IMR-90 (cell line): ENCODE measurements at regions not wholly inside any gene's neighbourhood (a gene's known extent, or its start where the extent isn't known, plus 50 kb on each side); places are given as distances from the start of the nearest gene placed in this dataset.

Source experiments
- ATAC-seq: fragments of 200-7000 bp; cut with Tn5 transposase; 2 replicates; pipeline ENCODE4 v1.9.1; 2020; ENCODE audit warnings: low read depth, mild to moderate bottlenecking, moderate library complexity
- BruUV-seq: library from RNA; stranded (reverse); fragments of 400-500 nt; replicated peaks from 2 replicates; lab custom pipeline; 2021; lab: Mats Ljungman, UMichigan
- CTCF ChIA-PET: fragments of 300-600 bp; formaldehyde crosslinking; extraction: SDS; loops from one replicate; lab custom pipeline; 2021; ENCODE audit warnings: antibody characterized with exemption; lab: Yijun Ruan, JAX
- POLR2A ChIA-PET: fragments of 300-600 bp; sonication (Branson Sonifier 250); formaldehyde crosslinking; loops from one replicate; lab custom pipeline; 2022; ENCODE audit warnings: antibody characterized with exemption; ENCODE audit not compliant: unreplicated experiment; lab: Charles Lee
- DNase-seq: peaks from one replicate; pipeline ENCODE4 v3.0.0; 2013
- H2AFZ ChIP-seq: replicated peaks from 2 replicates; pipeline ENCODE3; 2013; ENCODE audit warnings: low read length, mild to moderate bottlenecking; ENCODE audit not compliant: poor library complexity
- H2AK5ac ChIP-seq: 2 replicates; pipeline ENCODE4 v1.6.1; 2013; ENCODE audit warnings: low read depth, low read length, inconsistent platforms
- H2AK9ac ChIP-seq: replicated peaks from 2 replicates; pipeline ENCODE3; 2013; ENCODE audit warnings: mild to moderate bottlenecking, low read depth, low read length, moderate library complexity; ENCODE audit not compliant: poor library complexity
- H2BK120ac ChIP-seq: 2 replicates; pipeline ENCODE4 v1.6.1; 2013; ENCODE audit warnings: low read depth, low read length, inconsistent platforms
- H2BK15ac ChIP-seq: 3 replicates; pipeline ENCODE4 v1.6.1; 2013; ENCODE audit warnings: low read depth, low read length, inconsistent platforms
- H2BK20ac ChIP-seq: 2 replicates; pipeline ENCODE4 v1.6.1; 2013; ENCODE audit warnings: low read depth, mild to moderate bottlenecking, inconsistent platforms, low read length, moderate library complexity
- H2BK5ac ChIP-seq: 2 replicates; pipeline ENCODE4 v1.6.1; 2013; ENCODE audit warnings: mild to moderate bottlenecking, low read depth, low read length, inconsistent platforms; ENCODE audit not compliant: poor library complexity, severe bottlenecking
- H3K14ac ChIP-seq: replicated peaks from 2 replicates; pipeline ENCODE4 v1.6.1; 2013; ENCODE audit warnings: low read depth, low read length, inconsistent platforms
- H3K18ac ChIP-seq: 2 replicates; pipeline ENCODE4 v1.6.1; 2013; ENCODE audit warnings: low read depth, low read length, control low read depth
- H3K23ac ChIP-seq: 2 replicates; pipeline ENCODE4 v1.6.1; 2013; ENCODE audit warnings: low read depth, low read length, inconsistent platforms
- H3K27ac ChIP-seq: 2 replicates; pipeline ENCODE4 v1.5.1; 2013; ENCODE audit warnings: mild to moderate bottlenecking, control low read depth, low read length; ENCODE audit not compliant: insufficient read depth
- H3K27me3 ChIP-seq: 2 replicates; pipeline ENCODE4 v1.6.1; 2013; ENCODE audit warnings: low read length; ENCODE audit not compliant: control insufficient read depth, insufficient read depth
- H3K36me3 ChIP-seq: 2 replicates; pipeline ENCODE4 v1.6.1; 2013; ENCODE audit warnings: low read length, mixed read lengths; ENCODE audit not compliant: control insufficient read depth, insufficient read depth
- H3K4ac ChIP-seq: 2 replicates; pipeline ENCODE4 v1.6.1; 2013; ENCODE audit warnings: low read depth, low read length, inconsistent platforms
- H3K4me1 ChIP-seq: 2 replicates; pipeline ENCODE4 v1.6.1; 2013; ENCODE audit warnings: low read length, mixed read lengths; ENCODE audit not compliant: control insufficient read depth, insufficient read depth
- H3K4me2 ChIP-seq: 2 replicates; pipeline ENCODE4 v1.6.1; 2013; ENCODE audit warnings: low read depth, mild to moderate bottlenecking, control low read depth, low read length, moderate library complexity
- H3K4me3 ChIP-seq: 2 replicates; pipeline ENCODE4 v1.5.1; 2013; ENCODE audit warnings: low read depth, mild to moderate bottlenecking, control low read depth, low read length, moderate library complexity; ENCODE audit not compliant: insufficient read depth
- H3K56ac ChIP-seq: 2 replicates; pipeline ENCODE4 v1.6.1; 2013; ENCODE audit warnings: low read length, inconsistent platforms; ENCODE audit not compliant: insufficient read depth; ENCODE audit errors: extremely low read depth
- H3K79me1 ChIP-seq, 2 experiments: 2 replicates each; pipeline ENCODE4 v1.6.1; 2013; ENCODE audit warnings: low read length in 2 of 2, inconsistent platforms in 1 of 2, low read depth in 1 of 2
- H3K9ac ChIP-seq: 2 replicates; pipeline ENCODE4 v1.6.1; 2013; ENCODE audit warnings: low read depth, low read length, control low read depth
- H3K9me1 ChIP-seq: 2 replicates; pipeline ENCODE4 v1.6.1; 2013; ENCODE audit warnings: low read length, inconsistent platforms; ENCODE audit not compliant: insufficient read depth
- H3K9me3 ChIP-seq: 2 replicates; pipeline ENCODE4 v1.6.1; 2013; ENCODE audit warnings: low read length; ENCODE audit not compliant: control insufficient read depth, insufficient read depth
- H4K20me1 ChIP-seq: 2 replicates; pipeline ENCODE4 v1.6.1; 2013; ENCODE audit warnings: low read length, inconsistent platforms; ENCODE audit not compliant: insufficient read depth
- H4K5ac ChIP-seq: 2 replicates; pipeline ENCODE4 v1.6.1; 2013; ENCODE audit warnings: mild to moderate bottlenecking, low read depth, low read length, control low read depth
- H4K8ac ChIP-seq, 2 experiments: 2 replicates each; pipeline ENCODE4 v1.6.1; 2013; ENCODE audit warnings: low read depth in 2 of 2, low read length in 2 of 2, control low read depth in 1 of 2, inconsistent platforms in 1 of 2
- H4K91ac ChIP-seq: 2 replicates; pipeline ENCODE4 v1.6.1; 2013; ENCODE audit warnings: low read depth, low read length, inconsistent platforms; ENCODE audit not compliant: insufficient read depth
- CHD1 ChIP-seq: IDR thresholded peaks from 2 replicates; pipeline ENCODE4 v1.6.1; 2012; ENCODE audit warnings: low read depth, low read length, improper control_type of control experiment
- MAFK ChIP-seq: IDR thresholded peaks from 2 replicates; pipeline ENCODE4 v1.6.1; 2012; ENCODE audit warnings: low read depth, low read length, improper control_type of control experiment
- MAZ ChIP-seq: IDR thresholded peaks from 2 replicates; pipeline ENCODE4 v1.6.1; 2012; ENCODE audit warnings: low read depth, mild to moderate bottlenecking, low read length, improper control_type of control experiment, moderate library complexity, borderline replicate concordance
- MXI1 ChIP-seq: IDR thresholded peaks from 2 replicates; pipeline ENCODE4 v1.6.1; 2012; ENCODE audit warnings: low read depth, mild to moderate bottlenecking, low read length, moderate library complexity, borderline replicate concordance
- POLR2A ChIP-seq: IDR thresholded peaks from 2 replicates; pipeline ENCODE4 v1.6.1; 2012; ENCODE audit warnings: mild to moderate bottlenecking, low read depth, low read length
- RAD21 ChIP-seq: IDR thresholded peaks from 2 replicates; pipeline ENCODE4 v1.6.1; 2012; ENCODE audit warnings: low read length, improper control_type of control experiment
- RCOR1 ChIP-seq: IDR thresholded peaks from 2 replicates; pipeline ENCODE4 v1.6.1; 2012; ENCODE audit warnings: mild to moderate bottlenecking, low read length, improper control_type of control experiment; ENCODE audit not compliant: insufficient replicate concordance
- RFX5 ChIP-seq: IDR thresholded peaks from 2 replicates; pipeline ENCODE4 v1.8.0; 2012; ENCODE audit warnings: low read depth, mild to moderate bottlenecking, low read length, moderate library complexity
- WGBS, 2 experiments: methylation state at CpG; one replicate each; pipeline versions ENCODE4 v1.1.5 to v1.1.7; 2013; ENCODE audit warnings: missing lambda C conversion rate in 2 of 2; ENCODE audit not compliant: insufficient read length in 1 of 2; ENCODE audit errors: extremely low coverage in 2 of 2; 5-methylcytosine and 5-hydroxymethylcytosine counted together
- dilution Hi-C: fragments of 300-500 bp; cut with HindIII; formaldehyde crosslinking; loops from one replicate; pipeline ENCODE4 v1.14.3; 2018; ENCODE audit warnings: low sequenced_read_pairs; ENCODE audit not compliant: unreplicated experiment
- in situ Hi-C: fragments of 300-500 bp; cut with MboI; formaldehyde crosslinking; loops from 3 replicates; pipeline ENCODE4 v1.14.3; 2019; ENCODE audit warnings: low sequenced_read_pairs, inconsistent platforms, mixed read lengths
- intact Hi-C: fragments of 100-400 bp; cut with micrococcal nuclease; formaldehyde crosslinking; loops from 2 replicates; pipeline ENCODE4 v1.10.0; 2022
- TF ChIP-seq, protein P1 (sequence below): conservative IDR thresholded peaks from 2 replicates; pipeline ENCODE4 v1.5.1; 2012; ENCODE audit warnings: mild to moderate bottlenecking, low read depth, low read length, improper control_type of control experiment
- TF ChIP-seq, protein P2 (sequence below): fragments of 150-350 bp; IDR thresholded peaks from 2 replicates; pipeline ENCODE4 v1.6.1; 2016; ENCODE audit warnings: low read depth, mild to moderate bottlenecking, low read length, moderate library complexity, borderline replicate concordance

GRCh38 chr2:221216636-221217035 is 355.5 kb downstream of the EPHA4 start:
- no peaks in the 10 kb centered on the region for H3K9me3 ChIP-seq
- WGBS, 2 experiments, result no CpG with 5 or more reads among the region's 3 CpGs
- H2AK9ac ChIP-seq, result no peak overlapping the region

More at GRCh38 chr2:221216636-221217035, 355.5 kb downstream of the EPHA4 start:
- POLR2A ChIA-PET, result no interaction called here
- DNase-seq, result no peak
- Histone ChIP-seq H4K20me1 (no peaks in the 10 kb centered on the region), H3K9me1 (no peaks in the 10 kb centered on the region), H4K8ac (no peak overlapping the region), H4K5ac (no peak overlapping the region), H2BK20ac (no peak overlapping the region), H3K27ac (no peak overlapping the region), H2BK120ac (no peak overlapping the region), H2AK5ac (no peak overlapping the region), H3K23ac (no peak overlapping the region), H2AFZ (no peak overlapping the region), H3K36me3 (no peaks in the 10 kb centered on the region), H3K9ac (no peak overlapping the region), H3K4me2 (no peak overlapping the region), H3K4me1 (no peaks in the 10 kb centered on the region), H2BK5ac (no peak overlapping the region), H4K91ac (no peak overlapping the region), H3K56ac (no peak overlapping the region), H3K27me3 (no peaks in the 10 kb centered on the region; the same call in 1 of the 2 replicates), H3K4ac (no peak overlapping the region), H2BK15ac (no peak overlapping the region), H3K4me3 (no peak overlapping the region), H3K14ac (no peak overlapping the region), H3K79me1 (no peaks in the 10 kb centered on the region), H3K18ac (no peak overlapping the region)
- CTCF ChIA-PET, result interaction anchor here (0.5 kb wide), 2 partner anchors 16 to 401 kb away, joined by 3 read pairs; no protein-coding TSS in a partner anchor
- intact Hi-C loops (no loop called here), in situ Hi-C loops (no loop called here), dilution Hi-C loops (no loop called here)
- BruUV-seq, result no TSS peak
- ATAC-seq, result no peak
- TF ChIP-seq RAD21 (no peak), MAZ (no peak), RCOR1 (no peak), CHD1 (no peak), POLR2A (no peak), RFX5 (no peak), MAFK (no peak), MXI1 (no peak)
- TF ChIP-seq, protein P1, sequence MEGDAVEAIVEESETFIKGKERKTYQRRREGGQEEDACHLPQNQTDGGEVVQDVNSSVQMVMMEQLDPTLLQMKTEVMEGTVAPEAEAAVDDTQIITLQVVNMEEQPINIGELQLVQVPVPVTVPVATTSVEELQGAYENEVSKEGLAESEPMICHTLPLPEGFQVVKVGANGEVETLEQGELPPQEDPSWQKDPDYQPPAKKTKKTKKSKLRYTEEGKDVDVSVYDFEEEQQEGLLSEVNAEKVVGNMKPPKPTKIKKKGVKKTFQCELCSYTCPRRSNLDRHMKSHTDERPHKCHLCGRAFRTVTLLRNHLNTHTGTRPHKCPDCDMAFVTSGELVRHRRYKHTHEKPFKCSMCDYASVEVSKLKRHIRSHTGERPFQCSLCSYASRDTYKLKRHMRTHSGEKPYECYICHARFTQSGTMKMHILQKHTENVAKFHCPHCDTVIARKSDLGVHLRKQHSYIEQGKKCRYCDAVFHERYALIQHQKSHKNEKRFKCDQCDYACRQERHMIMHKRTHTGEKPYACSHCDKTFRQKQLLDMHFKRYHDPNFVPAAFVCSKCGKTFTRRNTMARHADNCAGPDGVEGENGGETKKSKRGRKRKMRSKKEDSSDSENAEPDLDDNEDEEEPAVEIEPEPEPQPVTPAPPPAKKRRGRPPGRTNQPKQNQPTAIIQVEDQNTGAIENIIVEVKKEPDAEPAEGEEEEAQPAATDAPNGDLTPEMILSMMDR, result no peak
- TF ChIP-seq, protein P2, sequence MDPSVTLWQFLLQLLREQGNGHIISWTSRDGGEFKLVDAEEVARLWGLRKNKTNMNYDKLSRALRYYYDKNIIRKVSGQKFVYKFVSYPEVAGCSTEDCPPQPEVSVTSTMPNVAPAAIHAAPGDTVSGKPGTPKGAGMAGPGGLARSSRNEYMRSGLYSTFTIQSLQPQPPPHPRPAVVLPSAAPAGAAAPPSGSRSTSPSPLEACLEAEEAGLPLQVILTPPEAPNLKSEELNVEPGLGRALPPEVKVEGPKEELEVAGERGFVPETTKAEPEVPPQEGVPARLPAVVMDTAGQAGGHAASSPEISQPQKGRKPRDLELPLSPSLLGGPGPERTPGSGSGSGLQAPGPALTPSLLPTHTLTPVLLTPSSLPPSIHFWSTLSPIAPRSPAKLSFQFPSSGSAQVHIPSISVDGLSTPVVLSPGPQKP, result no peak
